ENCODE measurements at regions not wholly inside any gene's neighbourhood (a gene's known extent, or its start where the extent isn't known, plus 50 kb on each side); places are given as distances from the start of the nearest gene placed in this dataset.
"Not testable (repeated sequence)": the region's sequence is repeated elsewhere in the genome, so short reads cannot be mapped to it uniquely, and the experiment has no call there.

- H3K27me3 ChIP-seq (ENCODE audit: control insufficient read depth, insufficient read depth, low read length, poor library complexity, severe bottlenecking); H3K4me1 ChIP-seq (ENCODE audit: control insufficient read depth, insufficient read depth, low read length); H3K4me3 ChIP-seq (ENCODE audit: insufficient read depth, low read depth, low read length); H3K36me3 ChIP-seq (ENCODE audit: control insufficient read depth, insufficient read depth, low read length); H3K9me3 ChIP-seq (ENCODE audit: control insufficient read depth, low read length); H3K27ac ChIP-seq (ENCODE audit: insufficient read depth, low read depth, low read length, poor library complexity, severe bottlenecking): not testable (repeated sequence)
- 97% methylated on average over 6 of the region's 6 CpGs for WGBS, 2 experiments
Observed at GRCh38 chr9:78172610-78173009, 63.3 kb upstream of the CEP78 start.

GRCh38 chr9:78171651-78172050 lies 64.2 kb upstream of the CEP78 start:
- Histone ChIP-seq H3K27me3 (ENCODE audit: control insufficient read depth, insufficient read depth, low read length, poor library complexity, severe bottlenecking) (no peaks in the 10 kb centered on the region), H3K36me3 (ENCODE audit: control insufficient read depth, insufficient read depth, low read length) (no peaks in the 10 kb centered on the region), H3K4me3 (ENCODE audit: insufficient read depth, low read depth, low read length) (no peak overlapping the region), H3K27ac (ENCODE audit: insufficient read depth, low read depth, low read length, poor library complexity, severe bottlenecking) (no peak overlapping the region), H3K4me1 (ENCODE audit: control insufficient read depth, insufficient read depth, low read length) (no peaks in the 10 kb centered on the region), H3K9me3 (ENCODE audit: control insufficient read depth, low read length) (no peaks in the 10 kb centered on the region)
- WGBS, 2 experiments, result 91 to 92% methylated on average over 1 of the region's 1 CpG

- Histone ChIP-seq H3K27ac (ENCODE audit: insufficient read depth, low read depth, low read length, poor library complexity, severe bottlenecking) (no peak overlapping the region), H3K9me3 (ENCODE audit: control insufficient read depth, low read length) (no peaks in the 10 kb centered on the region), H3K36me3 (ENCODE audit: control insufficient read depth, insufficient read depth, low read length) (no peaks in the 10 kb centered on the region), H3K27me3 (ENCODE audit: control insufficient read depth, insufficient read depth, low read length, poor library complexity, severe bottlenecking) (no peaks in the 10 kb centered on the region), H3K4me1 (ENCODE audit: control insufficient read depth, insufficient read depth, low read length) (no peaks in the 10 kb centered on the region), H3K4me3 (ENCODE audit: insufficient read depth, low read depth, low read length) (no peak overlapping the region)
- 92 to 99% methylated on average over 6 of the region's 6 CpGs for WGBS, 2 experiments
Observed at GRCh38 chr9:78169125-78169524, 66.8 kb upstream of the CEP78 start.

GRCh38 chr9:78167356-78167755 lies 68.5 kb upstream of the CEP78 start:
- H3K27ac ChIP-seq (ENCODE audit: insufficient read depth, low read depth, low read length, poor library complexity, severe bottlenecking), result no peak overlapping the region
- no peaks in the 10 kb centered on the region for H3K27me3 ChIP-seq (ENCODE audit: control insufficient read depth, insufficient read depth, low read length, poor library complexity, severe bottlenecking)
- H3K36me3 ChIP-seq (ENCODE audit: control insufficient read depth, insufficient read depth, low read length), result no peaks in the 10 kb centered on the region
- 59 to 73% methylated on average over 2 of the region's 2 CpGs for WGBS, 2 experiments
- no peaks in the 10 kb centered on the region for H3K9me3 ChIP-seq (ENCODE audit: control insufficient read depth, low read length)
- H3K4me1 ChIP-seq (ENCODE audit: control insufficient read depth, insufficient read depth, low read length), result no peaks in the 10 kb centered on the region
- no peak overlapping the region for H3K4me3 ChIP-seq (ENCODE audit: insufficient read depth, low read depth, low read length)

- H3K27ac ChIP-seq (ENCODE audit: insufficient read depth, low read depth, low read length, poor library complexity, severe bottlenecking), result no peak overlapping the region
- no peaks in the 10 kb centered on the region for H3K4me1 ChIP-seq (ENCODE audit: control insufficient read depth, insufficient read depth, low read length)
- H3K36me3 ChIP-seq (ENCODE audit: control insufficient read depth, insufficient read depth, low read length), result no peaks in the 10 kb centered on the region
- no peaks in the 10 kb centered on the region for H3K27me3 ChIP-seq (ENCODE audit: control insufficient read depth, insufficient read depth, low read length, poor library complexity, severe bottlenecking)
- H3K9me3 ChIP-seq (ENCODE audit: control insufficient read depth, low read length), result no peaks in the 10 kb centered on the region
- 81 to 100% methylated on average over 1 to 2 of the region's 2 CpGs for WGBS, 2 experiments
- no peak overlapping the region for H3K4me3 ChIP-seq (ENCODE audit: insufficient read depth, low read depth, low read length)
Observed at GRCh38 chr9:78163834-78164233, 72.0 kb upstream of the CEP78 start.

GRCh38 chr9:78158286-78158685 lies 77.6 kb upstream of the CEP78 start:
- Histone ChIP-seq H3K4me3 (ENCODE audit: insufficient read depth, low read depth, low read length) (no peak overlapping the region), H3K27me3 (ENCODE audit: control insufficient read depth, insufficient read depth, low read length, poor library complexity, severe bottlenecking) (no peaks in the 10 kb centered on the region), H3K9me3 (ENCODE audit: control insufficient read depth, low read length) (no peaks in the 10 kb centered on the region), H3K4me1 (ENCODE audit: control insufficient read depth, insufficient read depth, low read length) (no peaks in the 10 kb centered on the region), H3K36me3 (ENCODE audit: control insufficient read depth, insufficient read depth, low read length) (no peaks in the 10 kb centered on the region), H3K27ac (ENCODE audit: insufficient read depth, low read depth, low read length, poor library complexity, severe bottlenecking) (no peak overlapping the region)
- WGBS, 2 experiments, result 89 to 90% methylated on average over 1 of the region's 1 CpG

GRCh38 chr9:78150983-78151356 lies 84.9 kb upstream of the CEP78 start:
- Histone ChIP-seq H3K27ac (ENCODE audit: insufficient read depth, low read depth, low read length, poor library complexity, severe bottlenecking) (no peak overlapping the region), H3K27me3 (ENCODE audit: control insufficient read depth, insufficient read depth, low read length, poor library complexity, severe bottlenecking) (no peaks in the 10 kb centered on the region), H3K36me3 (ENCODE audit: control insufficient read depth, insufficient read depth, low read length) (no peaks in the 10 kb centered on the region), H3K4me3 (ENCODE audit: insufficient read depth, low read depth, low read length) (no peak overlapping the region), H3K4me1 (ENCODE audit: control insufficient read depth, insufficient read depth, low read length) (no peaks in the 10 kb centered on the region), H3K9me3 (ENCODE audit: control insufficient read depth, low read length) (no peaks in the 10 kb centered on the region)
- WGBS, 2 experiments, result 95 to 96% methylated on average over 18 to 20 of the region's 20 CpGs

- Histone ChIP-seq H3K9me3 (ENCODE audit: control insufficient read depth, low read length) (no peaks in the 10 kb centered on the region), H3K4me1 (ENCODE audit: control insufficient read depth, insufficient read depth, low read length) (no peaks in the 10 kb centered on the region), H3K27ac (ENCODE audit: insufficient read depth, low read depth, low read length, poor library complexity, severe bottlenecking) (no peak overlapping the region), H3K27me3 (ENCODE audit: control insufficient read depth, insufficient read depth, low read length, poor library complexity, severe bottlenecking) (no peaks in the 10 kb centered on the region), H3K36me3 (ENCODE audit: control insufficient read depth, insufficient read depth, low read length) (no peaks in the 10 kb centered on the region), H3K4me3 (ENCODE audit: insufficient read depth, low read depth, low read length) (no peak overlapping the region)
- WGBS, 2 experiments, result 96 to 97% methylated on average over 25 of the region's 25 CpGs
Observed at GRCh38 chr9:78150312-78150982, 85.4 kb upstream of the CEP78 start.

- H3K36me3 ChIP-seq (ENCODE audit: control insufficient read depth, insufficient read depth, low read length), result no peaks in the 10 kb centered on the region
- WGBS, 2 experiments, result 91% methylated on average over 9 of the region's 9 CpGs
Observed at GRCh38 chr9:78149702-78150291, 86.1 kb upstream of the CEP78 start.

GRCh38 chr9:78146241-78146640 lies 89.6 kb upstream of the CEP78 start:
- Histone ChIP-seq H3K27ac (ENCODE audit: insufficient read depth, low read depth, low read length, poor library complexity, severe bottlenecking) (no peak overlapping the region), H3K4me1 (ENCODE audit: control insufficient read depth, insufficient read depth, low read length) (no peaks in the 10 kb centered on the region)

More at GRCh38 chr9:78149702-78150291, 86.1 kb upstream of the CEP78 start:
- no peaks in the 10 kb centered on the region for H3K9me3 ChIP-seq (ENCODE audit: control insufficient read depth, low read length)
- no peak overlapping the region for H3K27ac ChIP-seq (ENCODE audit: insufficient read depth, low read depth, low read length, poor library complexity, severe bottlenecking)
- H3K4me3 ChIP-seq (ENCODE audit: insufficient read depth, low read depth, low read length), result no peak overlapping the region
- H3K4me1 ChIP-seq (ENCODE audit: control insufficient read depth, insufficient read depth, low read length), result no peaks in the 10 kb centered on the region
- H3K27me3 ChIP-seq (ENCODE audit: control insufficient read depth, insufficient read depth, low read length, poor library complexity, severe bottlenecking), result no peaks in the 10 kb centered on the region

More at GRCh38 chr9:78146241-78146640, 89.6 kb upstream of the CEP78 start:
- no peak overlapping the region for H3K4me3 ChIP-seq (ENCODE audit: insufficient read depth, low read depth, low read length)
- H3K36me3 ChIP-seq (ENCODE audit: control insufficient read depth, insufficient read depth, low read length), result no peaks in the 10 kb centered on the region
- H3K9me3 ChIP-seq (ENCODE audit: control insufficient read depth, low read length), result no peaks in the 10 kb centered on the region
- no peaks in the 10 kb centered on the region for H3K27me3 ChIP-seq (ENCODE audit: control insufficient read depth, insufficient read depth, low read length, poor library complexity, severe bottlenecking)

Data from ectodermal cell (in vitro differentiated cells).